Activated naive CD8-positive, alpha-beta T cell treated with anti-CD3 and anti-CD28 coated beads, Interleukin-2, amount 10 ng/mL, durations not matched to agents 7 days and 5 days (primary cell): ENCODE measurements at regions not wholly inside any gene's neighbourhood (a gene's known extent, or its start where the extent isn't known, plus 50 kb on each side); places are given as distances from the start of the nearest gene placed in this dataset.

Experiments
- ATAC-seq: fragments of 150-1000 bp; cut with Tn5 transposase; one replicate; pipeline ENCODE4 v1.10.0; 2021; ENCODE audit warnings: low read depth, moderate library complexity
- POLR2A ChIA-PET: fragments of 350-600 bp; sonication (Branson Sonifier 250); formaldehyde crosslinking; loops from one replicate; lab custom pipeline; 2021; ENCODE audit warnings: antibody characterized with exemption; lab: Charles Lee
- DNase-seq: peaks from one replicate; pipeline ENCODE4 v3.0.0; 2021
- H3K27ac Mint-ChIP-seq: one replicate; pipeline ENCODE4 v1.8.0; 2022; ENCODE audit warnings: mild to moderate bottlenecking, mixed read lengths
- H3K27me3 Mint-ChIP-seq: one replicate; pipeline ENCODE4 v1.8.0; 2022; ENCODE audit warnings: mild to moderate bottlenecking, moderate library complexity, mixed read lengths
- H3K36me3 Mint-ChIP-seq: one replicate; pipeline ENCODE4 v1.8.0; 2021; ENCODE audit warnings: mild to moderate bottlenecking, mixed read lengths
- H3K4me1 Mint-ChIP-seq: one replicate; pipeline ENCODE4 v1.8.0; 2021; ENCODE audit warnings: mixed read lengths
- H3K4me3 Mint-ChIP-seq: one replicate; pipeline ENCODE4 v1.8.0; 2022; ENCODE audit warnings: mild to moderate bottlenecking, moderate library complexity, mixed read lengths
- H3K9me3 Mint-ChIP-seq: one replicate; pipeline ENCODE4 v1.8.0; 2021; ENCODE audit warnings: mixed read lengths

- no peak for DNase-seq
- H3K4me3 Mint-ChIP-seq: no peak overlapping the region
- no peaks in the 10 kb centered on the region for H3K9me3 Mint-ChIP-seq
- POLR2A ChIA-PET: no interaction called here
- peaks cover 1% of the 10 kb centered on the region for H3K27me3 Mint-ChIP-seq
- H3K36me3 Mint-ChIP-seq: no peaks in the 10 kb centered on the region
- no peak for ATAC-seq
- no peaks in the 10 kb centered on the region for H3K4me1 Mint-ChIP-seq
- H3K27ac Mint-ChIP-seq: no peak overlapping the region
Measured at GRCh38 chr2:121092095-121092494, 192.9 kb downstream of the TFCP2L1 start.

- DNase-seq (no peak), ATAC-seq (no peak)
- H3K36me3 Mint-ChIP-seq: no peaks in the 10 kb centered on the region
- H3K27ac Mint-ChIP-seq: no peak overlapping the region
- POLR2A ChIA-PET: no interaction called here
- H3K4me3 Mint-ChIP-seq: no peak overlapping the region
- H3K9me3 Mint-ChIP-seq: no peaks in the 10 kb centered on the region
- no peaks in the 10 kb centered on the region for H3K4me1 Mint-ChIP-seq
- peaks cover 4% of the 10 kb centered on the region for H3K27me3 Mint-ChIP-seq
Measured at GRCh38 chr2:121093692-121094091, 191.3 kb downstream of the TFCP2L1 start.

GRCh38 chr2:121094101-121094500 lies 190.9 kb downstream of the TFCP2L1 start:
- POLR2A ChIA-PET: no interaction called here
- no peaks in the 10 kb centered on the region for H3K36me3 Mint-ChIP-seq
- H3K4me1 Mint-ChIP-seq: no peaks in the 10 kb centered on the region
- no peak overlapping the region for H3K4me3 Mint-ChIP-seq
- peaks cover 4% of the 10 kb centered on the region for H3K27me3 Mint-ChIP-seq
- H3K9me3 Mint-ChIP-seq: no peaks in the 10 kb centered on the region
- DNase-seq (no peak), ATAC-seq (no peak)
- no peak overlapping the region for H3K27ac Mint-ChIP-seq

- DNase-seq (no peak), ATAC-seq (no peak)
- H3K27me3 Mint-ChIP-seq: peaks cover 4% of the 10 kb centered on the region
- POLR2A ChIA-PET: no interaction called here
- no peak overlapping the region for H3K4me3 Mint-ChIP-seq
- no peak overlapping the region for H3K27ac Mint-ChIP-seq
- no peaks in the 10 kb centered on the region for H3K4me1 Mint-ChIP-seq
- no peaks in the 10 kb centered on the region for H3K9me3 Mint-ChIP-seq
- H3K36me3 Mint-ChIP-seq: no peaks in the 10 kb centered on the region
Measured at GRCh38 chr2:121094845-121095244, 190.2 kb downstream of the TFCP2L1 start.

GRCh38 chr2:121095257-121096080 lies 189.5 kb downstream of the TFCP2L1 start:
- POLR2A ChIA-PET: no interaction called here
- no peaks in the 10 kb centered on the region for H3K36me3 Mint-ChIP-seq
- ATAC-seq (peak; percentile 36), DNase-seq (no peak)
- H3K9me3 Mint-ChIP-seq: no peaks in the 10 kb centered on the region
- no peak overlapping the region for H3K27ac Mint-ChIP-seq
- no peaks in the 10 kb centered on the region for H3K4me1 Mint-ChIP-seq
- H3K27me3 Mint-ChIP-seq: peaks cover 4% of the 10 kb centered on the region
- no peak overlapping the region for H3K4me3 Mint-ChIP-seq

- Mint-ChIP-seq H3K4me1 (no peaks in the 10 kb centered on the region), H3K27ac (no peak overlapping the region), H3K27me3 (peaks cover 4% of the 10 kb centered on the region), H3K9me3 (no peaks in the 10 kb centered on the region), H3K4me3 (no peak overlapping the region), H3K36me3 (no peaks in the 10 kb centered on the region)
- DNase-seq (no peak), ATAC-seq (no peak)
- POLR2A ChIA-PET: no interaction called here
Measured at GRCh38 chr2:121096611-121097010, 188.4 kb downstream of the TFCP2L1 start.

GRCh38 chr2:121098556-121098955 lies 186.4 kb downstream of the TFCP2L1 start:
- Mint-ChIP-seq H3K27ac (no peak overlapping the region), H3K36me3 (no peaks in the 10 kb centered on the region), H3K4me3 (no peak overlapping the region), H3K27me3 (peaks cover 4% of the 10 kb centered on the region), H3K9me3 (no peaks in the 10 kb centered on the region), H3K4me1 (no peaks in the 10 kb centered on the region)
- ATAC-seq: no peak
- no peak for DNase-seq
- POLR2A ChIA-PET: no interaction called here

GRCh38 chr2:121099329-121100290 lies 185.4 kb downstream of the TFCP2L1 start:
- H3K4me3 Mint-ChIP-seq: no peak overlapping the region
- H3K27ac Mint-ChIP-seq: no peak overlapping the region
- POLR2A ChIA-PET: no interaction called here
- no peaks in the 10 kb centered on the region for H3K9me3 Mint-ChIP-seq
- ATAC-seq (no peak), DNase-seq (no peak)
- H3K4me1 Mint-ChIP-seq: no peaks in the 10 kb centered on the region
- peaks cover 4% of the 10 kb centered on the region for H3K27me3 Mint-ChIP-seq
- H3K36me3 Mint-ChIP-seq: no peaks in the 10 kb centered on the region

- H3K4me3 Mint-ChIP-seq: no peak overlapping the region
- no peak overlapping the region for H3K27ac Mint-ChIP-seq
- H3K9me3 Mint-ChIP-seq: no peaks in the 10 kb centered on the region
- H3K27me3 Mint-ChIP-seq: peaks cover 4% of the 10 kb centered on the region
- H3K4me1 Mint-ChIP-seq: no peaks in the 10 kb centered on the region
- H3K36me3 Mint-ChIP-seq: no peaks in the 10 kb centered on the region
- POLR2A ChIA-PET: no interaction called here
- DNase-seq: no peak
- ATAC-seq: no peak
Measured at GRCh38 chr2:121101093-121101715, 183.8 kb downstream of the TFCP2L1 start.

- no peak overlapping the region for H3K4me3 Mint-ChIP-seq
- H3K27me3 Mint-ChIP-seq: peaks cover 4% of the 10 kb centered on the region
- no peak overlapping the region for H3K27ac Mint-ChIP-seq
- no peak for DNase-seq
- no peak for ATAC-seq
- POLR2A ChIA-PET: no interaction called here
- no peaks in the 10 kb centered on the region for H3K9me3 Mint-ChIP-seq
- H3K36me3 Mint-ChIP-seq: no peaks in the 10 kb centered on the region
- no peaks in the 10 kb centered on the region for H3K4me1 Mint-ChIP-seq
Measured at GRCh38 chr2:121102941-121103340, 182.1 kb downstream of the TFCP2L1 start.

GRCh38 chr2:121103960-121104359 lies 181.0 kb downstream of the TFCP2L1 start:
- Mint-ChIP-seq H3K27me3 (peaks cover 2% of the 10 kb centered on the region), H3K27ac (no peak overlapping the region), H3K4me1 (no peaks in the 10 kb centered on the region), H3K36me3 (no peaks in the 10 kb centered on the region), H3K9me3 (no peaks in the 10 kb centered on the region), H3K4me3 (no peak overlapping the region)
- ATAC-seq (no peak), DNase-seq (no peak)
- POLR2A ChIA-PET: no interaction called here

- ATAC-seq (no peak), DNase-seq (no peak)
- H3K4me1 Mint-ChIP-seq: no peaks in the 10 kb centered on the region
- POLR2A ChIA-PET: no interaction called here
- no peak overlapping the region for H3K4me3 Mint-ChIP-seq
- H3K27me3 Mint-ChIP-seq: peaks cover 2% of the 10 kb centered on the region
- H3K27ac Mint-ChIP-seq: no peak overlapping the region
- H3K36me3 Mint-ChIP-seq: no peaks in the 10 kb centered on the region
- no peaks in the 10 kb centered on the region for H3K9me3 Mint-ChIP-seq
Measured at GRCh38 chr2:121104721-121105141, 180.3 kb downstream of the TFCP2L1 start.

GRCh38 chr2:121110924-121111323 lies 174.1 kb downstream of the TFCP2L1 start:
- H3K27me3 Mint-ChIP-seq: no peaks in the 10 kb centered on the region
- POLR2A ChIA-PET: no interaction called here
- ATAC-seq (no peak), DNase-seq (no peak)
- no peaks in the 10 kb centered on the region for H3K4me1 Mint-ChIP-seq
- no peaks in the 10 kb centered on the region for H3K36me3 Mint-ChIP-seq
- H3K9me3 Mint-ChIP-seq: peaks cover 2% of the 10 kb centered on the region
- no peak overlapping the region for H3K27ac Mint-ChIP-seq
- H3K4me3 Mint-ChIP-seq: no peak overlapping the region
